ENCODE measurements at regions not wholly inside any gene's neighbourhood (a gene's known extent, or its start where the extent isn't known, plus 50 kb on each side); places are given as distances from the start of the nearest gene placed in this dataset.

DNA sequence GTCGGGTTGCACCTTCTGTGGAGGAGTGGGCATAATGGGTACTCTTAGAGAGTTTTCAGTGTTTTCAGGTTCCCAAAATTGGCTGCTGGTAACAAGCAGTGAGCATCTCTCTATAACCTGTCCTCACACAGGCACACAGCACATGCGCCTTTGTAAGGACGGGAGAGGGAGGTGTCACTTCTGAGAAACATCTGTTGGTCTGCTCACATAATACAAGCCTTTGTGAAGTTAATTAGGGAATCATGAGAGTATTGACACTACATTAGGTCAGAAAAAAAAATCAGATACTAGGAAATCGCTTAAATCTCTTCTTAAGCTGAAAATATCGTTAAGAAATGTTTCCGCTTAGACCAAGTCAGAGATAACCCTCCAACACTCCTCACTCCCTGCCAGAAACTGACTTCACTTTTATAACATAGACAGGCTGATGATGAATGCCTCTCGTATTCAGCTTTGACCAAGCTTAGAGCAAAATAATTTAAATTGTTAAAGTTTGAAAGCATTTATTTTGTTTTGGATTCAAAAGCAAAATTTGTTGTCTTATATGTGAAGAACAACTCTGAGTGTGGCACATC, 769.7 kb downstream of the TNS3 start:
- Histone ChIP-seq H3K27me3 (ENCODE audit: control insufficient read depth, insufficient read depth, low read length) (no peaks in the 10 kb centered on the region), H3K27ac (ENCODE audit: low read depth, low read length) (no peak overlapping the region), H3K36me3 (ENCODE audit: control insufficient read depth, insufficient read depth, low read length) (no peaks in the 10 kb centered on the region), H3K4me3 (ENCODE audit: low read depth, low read length) (no peak overlapping the region), H3K9me3 (ENCODE audit: control insufficient read depth, insufficient read depth, low read length) (peaks cover 1% of the 10 kb centered on the region), H3K4me1 (ENCODE audit: control insufficient read depth, insufficient read depth, low read length) (no peaks in the 10 kb centered on the region)
- DNase-seq (ENCODE audit: low read depth in 4 of 6, low spot score in 6 of 6), result no peak
- 92% methylated on average over 3 of the region's 7 CpGs for WGBS (ENCODE audit: insufficient coverage)

DNA sequence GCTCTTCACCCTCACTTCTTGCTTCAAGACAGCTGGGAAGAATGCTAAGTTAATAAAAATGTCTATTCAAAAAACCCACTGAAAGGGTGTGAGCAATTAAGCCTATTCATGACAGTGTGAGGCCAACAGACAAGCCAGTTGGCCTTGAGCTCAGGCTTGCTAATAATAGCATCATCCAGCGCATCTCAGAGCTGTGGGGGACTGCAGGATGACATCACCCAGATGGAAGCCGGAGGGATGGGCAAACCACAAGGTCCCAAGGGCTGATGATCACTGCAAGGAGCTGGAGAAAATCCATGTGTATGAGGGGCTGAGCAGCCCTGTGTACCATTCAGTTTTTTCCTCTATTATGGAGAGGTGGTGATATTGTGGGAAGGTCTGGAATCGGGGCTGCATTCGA, 770.4 kb downstream of the TNS3 start:
- Histone ChIP-seq H3K27ac (ENCODE audit: low read depth, low read length) (no peak overlapping the region), H3K27me3 (ENCODE audit: control insufficient read depth, insufficient read depth, low read length) (no peaks in the 10 kb centered on the region)
- 35% methylated on average over 2 of the region's 4 CpGs for WGBS (ENCODE audit: insufficient coverage)

DNA sequence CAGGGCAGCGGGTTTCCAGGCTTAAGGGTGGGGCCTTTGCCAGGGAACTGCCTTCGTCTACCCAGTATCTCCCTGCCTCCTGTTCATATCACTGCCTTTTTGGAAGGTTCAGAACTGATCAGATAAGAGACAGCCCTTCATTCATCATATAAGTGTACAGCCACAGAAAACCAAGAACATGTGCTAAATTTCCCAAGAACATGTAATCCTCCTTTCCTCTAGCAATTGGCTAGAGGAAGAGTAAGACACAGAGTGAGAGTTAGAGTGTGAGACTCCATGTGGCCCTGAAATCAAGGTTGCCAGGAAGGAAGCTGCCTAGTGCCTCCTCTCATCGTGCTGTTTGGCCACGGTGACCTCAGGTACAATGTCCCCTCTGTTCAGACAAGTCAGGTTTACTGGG, 770.9 kb downstream of the TNS3 start:
- no peak overlapping the region for H3K27ac ChIP-seq (ENCODE audit: low read depth, low read length)

More for the DNA sequence above, 770.4 kb downstream of the TNS3 start:
- Histone ChIP-seq H3K4me3 (ENCODE audit: low read depth, low read length) (no peak overlapping the region), H3K4me1 (ENCODE audit: control insufficient read depth, insufficient read depth, low read length) (no peaks in the 10 kb centered on the region), H3K36me3 (ENCODE audit: control insufficient read depth, insufficient read depth, low read length) (no peaks in the 10 kb centered on the region), H3K9me3 (ENCODE audit: control insufficient read depth, insufficient read depth, low read length) (no peaks in the 10 kb centered on the region)
- DNase-seq (ENCODE audit: low read depth in 4 of 6, low spot score in 6 of 6), result peak in 2 of 6 donors; percentile 7 to 65

DNA sequence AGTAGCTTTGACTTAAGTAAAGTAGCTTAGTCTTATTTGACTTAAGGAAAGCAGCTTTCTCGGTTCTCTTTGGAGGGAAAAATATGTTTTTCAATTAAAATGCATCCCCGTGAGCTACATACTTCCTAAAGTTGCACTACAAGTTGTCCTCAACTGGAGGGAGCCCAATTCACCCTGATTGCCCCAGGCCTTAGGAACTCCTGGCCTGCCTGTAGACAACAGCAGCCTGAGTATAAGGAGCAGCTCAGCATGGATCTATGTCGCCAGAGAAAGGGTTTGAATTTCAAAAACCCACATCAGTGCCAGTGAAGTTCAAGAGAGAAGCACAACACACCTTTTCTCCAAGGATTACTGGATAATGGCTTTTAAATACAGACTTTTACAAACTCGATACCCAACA, 772.0 kb downstream of the TNS3 start:
- Histone ChIP-seq H3K4me3 (ENCODE audit: low read depth, low read length) (no peak overlapping the region), H3K27me3 (ENCODE audit: control insufficient read depth, insufficient read depth, low read length) (no peaks in the 10 kb centered on the region), H3K27ac (ENCODE audit: low read depth, low read length) (no peak overlapping the region), H3K9me3 (ENCODE audit: control insufficient read depth, insufficient read depth, low read length) (no peaks in the 10 kb centered on the region), H3K4me1 (ENCODE audit: control insufficient read depth, insufficient read depth, low read length) (no peaks in the 10 kb centered on the region), H3K36me3 (ENCODE audit: control insufficient read depth, insufficient read depth, low read length) (no peaks in the 10 kb centered on the region)
- DNase-seq (ENCODE audit: low read depth in 4 of 6, low spot score in 6 of 6), result no peak
- 29% methylated on average over 1 of the region's 4 CpGs for WGBS (ENCODE audit: insufficient coverage)

More for the DNA sequence above, 770.9 kb downstream of the TNS3 start:
- WGBS (ENCODE audit: insufficient coverage), result 74% methylated on average over 3 of the region's 4 CpGs
- Histone ChIP-seq H3K4me1 (ENCODE audit: control insufficient read depth, insufficient read depth, low read length) (no peaks in the 10 kb centered on the region), H3K4me3 (ENCODE audit: low read depth, low read length) (no peak overlapping the region), H3K36me3 (ENCODE audit: control insufficient read depth, insufficient read depth, low read length) (no peaks in the 10 kb centered on the region), H3K9me3 (ENCODE audit: control insufficient read depth, insufficient read depth, low read length) (no peaks in the 10 kb centered on the region), H3K27me3 (ENCODE audit: control insufficient read depth, insufficient read depth, low read length) (no peaks in the 10 kb centered on the region)
- no peak for DNase-seq (ENCODE audit: low read depth in 4 of 6, low spot score in 6 of 6)

DNA sequence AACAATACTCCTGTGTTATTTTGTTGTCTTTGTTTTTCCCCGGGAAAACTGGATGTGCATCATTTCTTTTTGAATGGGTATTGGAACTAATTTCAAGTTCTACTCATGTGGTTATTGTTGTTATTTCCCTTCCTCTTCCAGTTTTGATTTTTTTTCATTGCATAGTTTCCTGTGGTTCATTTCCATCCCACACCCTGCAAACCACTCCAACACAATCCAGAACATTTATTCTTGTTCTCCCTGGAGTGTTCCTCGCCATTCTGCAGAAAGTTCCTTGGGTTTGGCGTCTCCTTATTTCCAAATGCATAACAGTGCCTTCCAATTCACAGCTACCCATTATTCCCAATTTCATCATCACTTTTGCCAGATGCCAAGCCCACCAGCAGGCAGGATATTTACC, 775.1 kb downstream of the TNS3 start:
- WGBS (ENCODE audit: insufficient coverage), result 73% methylated on average over 2 of the region's 3 CpGs
- no peak for DNase-seq (ENCODE audit: low read depth in 4 of 6, low spot score in 6 of 6)
- H3K27me3 ChIP-seq (ENCODE audit: control insufficient read depth, insufficient read depth, low read length), result no peaks in the 10 kb centered on the region
- no peaks in the 10 kb centered on the region for H3K36me3 ChIP-seq (ENCODE audit: control insufficient read depth, insufficient read depth, low read length)
- H3K27ac ChIP-seq (ENCODE audit: low read depth, low read length), result no peak overlapping the region
- no peaks in the 10 kb centered on the region for H3K9me3 ChIP-seq (ENCODE audit: control insufficient read depth, insufficient read depth, low read length)
- no peak overlapping the region for H3K4me3 ChIP-seq (ENCODE audit: low read depth, low read length)
- no peaks in the 10 kb centered on the region for H3K4me1 ChIP-seq (ENCODE audit: control insufficient read depth, insufficient read depth, low read length)

DNA sequence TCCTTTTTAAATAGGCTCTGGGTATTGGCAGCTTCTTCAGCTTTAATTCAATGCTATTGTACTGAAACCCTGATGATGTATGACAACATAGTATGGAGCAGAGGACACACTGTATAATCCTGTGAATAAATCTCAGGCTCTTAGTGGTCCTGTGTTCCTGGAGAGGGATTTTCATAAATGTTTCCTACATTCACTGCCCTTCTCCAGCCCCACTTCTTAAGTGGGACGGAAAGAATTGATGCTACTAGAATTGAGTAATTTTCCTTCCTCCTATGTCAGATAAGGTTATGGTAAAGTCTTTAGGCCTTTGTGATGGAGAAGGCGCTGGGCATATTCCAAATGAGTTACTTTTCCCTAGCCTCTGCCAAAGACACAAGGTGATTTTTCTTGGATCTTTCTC, 779.4 kb downstream of the TNS3 start:
- no peaks in the 10 kb centered on the region for H3K27me3 ChIP-seq (ENCODE audit: control insufficient read depth, insufficient read depth, low read length)
- H3K36me3 ChIP-seq (ENCODE audit: control insufficient read depth, insufficient read depth, low read length), result no peaks in the 10 kb centered on the region
- H3K9me3 ChIP-seq (ENCODE audit: control insufficient read depth, insufficient read depth, low read length), result no peaks in the 10 kb centered on the region
- no peak overlapping the region for H3K4me3 ChIP-seq (ENCODE audit: low read depth, low read length)
- H3K4me1 ChIP-seq (ENCODE audit: control insufficient read depth, insufficient read depth, low read length), result no peaks in the 10 kb centered on the region
- no peak for DNase-seq (ENCODE audit: low read depth in 4 of 6, low spot score in 6 of 6)
- no peak overlapping the region for H3K27ac ChIP-seq (ENCODE audit: low read depth, low read length)
- no CpG with 5 or more reads among the region's 2 CpGs for WGBS (ENCODE audit: insufficient coverage)

DNA sequence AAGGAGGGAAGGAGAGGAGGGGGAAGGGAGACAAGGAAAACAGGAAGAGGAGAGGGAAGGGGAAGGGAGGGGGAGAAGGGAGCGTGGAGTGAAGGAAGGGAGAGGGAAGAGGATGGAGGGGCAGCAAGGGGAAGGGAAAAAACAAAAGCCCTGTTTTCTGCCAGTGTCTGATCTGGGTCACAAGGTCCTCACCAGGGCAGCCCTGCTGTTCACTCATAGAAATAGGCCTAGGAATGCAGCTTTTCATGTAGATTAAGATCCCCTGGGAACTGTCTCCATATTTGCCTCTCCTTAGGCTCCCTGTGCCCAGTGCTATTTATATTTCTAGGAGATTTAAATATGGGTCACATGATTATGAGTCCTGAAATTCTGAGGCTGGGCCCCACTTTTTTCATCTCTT, 790.7 kb downstream of the TNS3 start:
- no peaks in the 10 kb centered on the region for H3K36me3 ChIP-seq (ENCODE audit: control insufficient read depth, insufficient read depth, low read length)
- H3K9me3 ChIP-seq (ENCODE audit: control insufficient read depth, insufficient read depth, low read length), result no peaks in the 10 kb centered on the region
- WGBS (ENCODE audit: insufficient coverage), result 43% methylated on average over 1 of the region's 1 CpG
- H3K27ac ChIP-seq (ENCODE audit: low read depth, low read length), result no peak overlapping the region
- no peaks in the 10 kb centered on the region for H3K4me1 ChIP-seq (ENCODE audit: control insufficient read depth, insufficient read depth, low read length)
- DNase-seq (ENCODE audit: low read depth in 4 of 6, low spot score in 6 of 6), result no peak
- no peak overlapping the region for H3K4me3 ChIP-seq (ENCODE audit: low read depth, low read length)
- no peaks in the 10 kb centered on the region for H3K27me3 ChIP-seq (ENCODE audit: control insufficient read depth, insufficient read depth, low read length)

DNA sequence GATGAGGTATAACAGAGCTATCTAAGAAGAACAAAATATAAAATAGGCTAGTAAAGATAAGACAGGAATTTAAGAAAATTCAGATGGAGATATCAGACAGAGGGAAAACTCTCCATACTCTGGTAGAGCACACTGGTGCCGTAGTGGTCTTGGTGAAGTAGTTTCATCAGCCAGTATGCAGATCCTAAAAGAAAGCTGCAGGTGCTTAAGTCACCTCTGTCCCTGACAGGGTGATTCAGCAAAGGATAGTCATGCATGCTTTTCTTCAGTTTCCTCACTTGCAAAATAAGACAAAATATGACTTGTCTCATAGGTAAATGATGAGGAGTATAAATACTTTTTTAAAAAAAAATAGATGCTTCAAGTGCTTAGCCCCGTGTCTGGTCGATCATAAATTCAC, 794.9 kb downstream of the TNS3 start:
- DNase-seq (ENCODE audit: low read depth in 4 of 6, low spot score in 6 of 6), result no peak
- Histone ChIP-seq H3K4me1 (ENCODE audit: control insufficient read depth, insufficient read depth, low read length) (no peaks in the 10 kb centered on the region), H3K36me3 (ENCODE audit: control insufficient read depth, insufficient read depth, low read length) (no peaks in the 10 kb centered on the region), H3K4me3 (ENCODE audit: low read depth, low read length) (no peak overlapping the region), H3K27me3 (ENCODE audit: control insufficient read depth, insufficient read depth, low read length) (no peaks in the 10 kb centered on the region), H3K27ac (ENCODE audit: low read depth, low read length) (no peak overlapping the region), H3K9me3 (ENCODE audit: control insufficient read depth, insufficient read depth, low read length) (no peaks in the 10 kb centered on the region)
- WGBS (ENCODE audit: insufficient coverage), result 100% methylated on average over 1 of the region's 3 CpGs

DNA sequence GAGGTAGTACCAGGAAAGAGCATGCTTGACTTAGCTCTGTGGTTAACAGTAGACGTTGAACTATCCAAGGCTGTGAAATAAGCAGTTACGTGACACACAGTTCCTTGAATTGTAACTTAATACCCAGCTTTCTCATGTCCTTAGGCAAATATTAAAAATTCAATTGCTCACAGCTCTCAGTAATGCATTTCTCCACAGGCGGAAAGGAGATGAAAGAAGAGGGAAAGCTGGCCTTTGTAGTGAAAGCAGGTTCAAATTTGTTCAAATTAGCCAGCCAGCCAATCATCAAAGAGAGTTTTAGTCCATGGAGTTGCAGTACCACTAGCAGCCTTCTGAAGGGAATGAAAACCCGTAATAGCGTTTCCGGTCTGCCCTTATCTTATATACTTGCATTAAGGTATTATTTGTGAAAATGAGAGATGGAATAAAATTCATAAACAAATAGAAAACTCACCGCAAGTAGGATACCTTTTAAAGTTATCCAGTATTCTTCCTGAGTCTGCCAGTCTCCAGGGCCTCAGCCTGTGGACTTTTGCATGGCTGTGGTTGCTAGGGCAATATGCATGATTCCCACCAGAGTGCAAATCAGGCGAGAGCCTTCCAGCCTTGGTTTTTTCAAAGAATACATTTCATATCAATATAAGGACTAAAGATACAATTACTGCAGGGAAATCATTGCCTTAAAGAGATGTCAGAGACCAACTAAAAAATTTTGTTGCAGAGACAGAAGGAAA, 795.5 kb downstream of the TNS3 start:
- H3K36me3 ChIP-seq (ENCODE audit: control insufficient read depth, insufficient read depth, low read length), result no peaks in the 10 kb centered on the region
- peak in 1 of 6 donors; percentile 13 for DNase-seq (ENCODE audit: low read depth in 4 of 6, low spot score in 6 of 6)
- H3K4me3 ChIP-seq (ENCODE audit: low read depth, low read length), result no peak overlapping the region
- no peaks in the 10 kb centered on the region for H3K9me3 ChIP-seq (ENCODE audit: control insufficient read depth, insufficient read depth, low read length)
- no peaks in the 10 kb centered on the region for H3K27me3 ChIP-seq (ENCODE audit: control insufficient read depth, insufficient read depth, low read length)
- H3K27ac ChIP-seq (ENCODE audit: low read depth, low read length), result no peak overlapping the region
- no peaks in the 10 kb centered on the region for H3K4me1 ChIP-seq (ENCODE audit: control insufficient read depth, insufficient read depth, low read length)
- no CpG with 5 or more reads among the region's 8 CpGs for WGBS (ENCODE audit: insufficient coverage)

DNA sequence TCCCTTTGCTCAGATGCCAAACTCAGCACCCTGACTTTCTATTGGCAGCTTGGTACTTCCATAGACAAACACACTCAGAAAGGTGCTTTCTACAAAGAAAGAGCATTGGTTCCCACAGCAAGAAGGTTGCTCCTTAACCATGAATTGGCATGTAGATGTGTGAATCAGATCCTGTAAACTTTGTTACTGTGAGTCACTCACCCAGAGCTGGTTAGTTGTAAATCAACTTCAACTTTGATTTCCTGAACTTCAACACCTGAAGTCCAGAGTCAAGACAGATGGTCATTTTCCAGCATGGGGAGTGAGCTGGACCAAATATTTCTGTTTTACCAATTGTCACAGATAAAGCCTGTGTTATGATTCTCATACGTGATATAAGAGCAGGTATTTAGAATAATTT, 797.2 kb downstream of the TNS3 start:
- H3K9me3 ChIP-seq (ENCODE audit: control insufficient read depth, insufficient read depth, low read length), result no peaks in the 10 kb centered on the region
- no peaks in the 10 kb centered on the region for H3K4me1 ChIP-seq (ENCODE audit: control insufficient read depth, insufficient read depth, low read length)
- no peaks in the 10 kb centered on the region for H3K27me3 ChIP-seq (ENCODE audit: control insufficient read depth, insufficient read depth, low read length)
- H3K36me3 ChIP-seq (ENCODE audit: control insufficient read depth, insufficient read depth, low read length), result no peaks in the 10 kb centered on the region
- no peak overlapping the region for H3K27ac ChIP-seq (ENCODE audit: low read depth, low read length)
- WGBS (ENCODE audit: insufficient coverage), result no CpG with 5 or more reads among the region's 1 CpG
- H3K4me3 ChIP-seq (ENCODE audit: low read depth, low read length), result no peak overlapping the region
- no peak for DNase-seq (ENCODE audit: low read depth in 4 of 6, low spot score in 6 of 6)

Data from spinal cord (tissue), 9 donors.